ENCODE measurements at regions not wholly inside any gene's neighbourhood (a gene's known extent, or its start where the extent isn't known, plus 50 kb on each side); places are given as distances from the start of the nearest gene placed in this dataset.

GRCh38 chr4:163875327-163875726 lies 380.8 kb downstream of the TMA16 start:
- DNase-seq (ENCODE audit: low spot score), result no peak

GRCh38 chr4:163878336-163879121 lies 384.0 kb downstream of the TMA16 start:
- DNase-seq (ENCODE audit: low spot score), result no peak

- no peak for DNase-seq (ENCODE audit: low spot score)
Measured at GRCh38 chr4:163892417-163892816, 397.9 kb downstream of the TMA16 start.

- DNase-seq (ENCODE audit: low spot score), result no peak
Measured at GRCh38 chr4:163895378-163896005, 401.0 kb downstream of the TMA16 start.

- no peak for DNase-seq (ENCODE audit: low spot score)
Measured at GRCh38 chr4:163901319-163901718, 406.8 kb downstream of the TMA16 start.

- DNase-seq (ENCODE audit: low spot score), result no peak
Measured at GRCh38 chr4:163902417-163902816, 407.9 kb downstream of the TMA16 start.

- no peak for DNase-seq (ENCODE audit: low spot score)
Measured at GRCh38 chr4:163911891-163912290, 417.4 kb downstream of the TMA16 start.

GRCh38 chr4:163913571-163913970 lies 419.1 kb downstream of the TMA16 start:
- DNase-seq (ENCODE audit: low spot score), result no peak

- DNase-seq (ENCODE audit: low spot score), result no peak
Measured at GRCh38 chr4:163915896-163916295, 421.4 kb downstream of the TMA16 start.

GRCh38 chr4:163920426-163920825 lies 425.9 kb downstream of the TMA16 start:
- no peak for DNase-seq (ENCODE audit: low spot score)

GRCh38 chr4:163922302-163922701 lies 427.8 kb downstream of the TMA16 start:
- no peak for DNase-seq (ENCODE audit: low spot score)

GRCh38 chr4:163923092-163923491 lies 428.6 kb downstream of the TMA16 start:
- no peak for DNase-seq (ENCODE audit: low spot score)

GRCh38 chr4:163930086-163930485 lies 435.6 kb downstream of the TMA16 start:
- DNase-seq (ENCODE audit: low spot score), result no peak

GRCh38 chr4:163932504-163932903 lies 438.0 kb downstream of the TMA16 start:
- DNase-seq (ENCODE audit: low spot score), result no peak

- no peak for DNase-seq (ENCODE audit: low spot score)
Measured at GRCh38 chr4:163939597-163939996, 445.1 kb downstream of the TMA16 start.

GRCh38 chr4:163941221-163941905 lies 446.9 kb downstream of the TMA16 start:
- no peak for DNase-seq (ENCODE audit: low spot score)

GRCh38 chr4:163948920-163949455 lies 454.5 kb downstream of the TMA16 start:
- DNase-seq (ENCODE audit: low spot score), result no peak

- no peak for DNase-seq (ENCODE audit: low spot score)
Measured at GRCh38 chr4:163949976-163950601, 455.6 kb downstream of the TMA16 start.

GRCh38 chr4:163955288-163955687 lies 460.8 kb downstream of the TMA16 start:
- no peak for DNase-seq (ENCODE audit: low spot score)

- no peak for DNase-seq (ENCODE audit: low spot score)
Measured at GRCh38 chr4:163958751-163959150, 464.3 kb downstream of the TMA16 start.

GRCh38 chr4:163959932-163960331 lies 465.4 kb downstream of the TMA16 start:
- no peak for DNase-seq (ENCODE audit: low spot score)

GRCh38 chr4:163966612-163967011 lies 472.1 kb downstream of the TMA16 start:
- DNase-seq (ENCODE audit: low spot score), result no peak

All from AG08395 (cell line).